NB4 (cell line): ENCODE measurements at regions not wholly inside any gene's neighbourhood (a gene's known extent, or its start where the extent isn't known, plus 50 kb on each side); places are given as distances from the start of the nearest gene placed in this dataset.
A peak's percentile ranks its signal among the peaks of the same experiment; 100 is the strongest.

Source experiments
- DNase-seq: peaks from one replicate; pipeline ENCODE4 v3.0.0; 2010; ENCODE audit warnings: low read depth
- H3K4me3 ChIP-seq: one replicate; pipeline ENCODE4 v1.5.1; 2011; ENCODE audit warnings: mild to moderate bottlenecking, low read depth, low read length, moderate library complexity
- CTCF ChIP-seq: IDR thresholded peaks from one replicate; pipeline ENCODE4 v1.5.1; 2012; ENCODE audit warnings: low read depth, low read length
- MAX ChIP-seq: IDR thresholded peaks from 2 replicates; pipeline ENCODE4 v1.6.1; 2011; ENCODE audit warnings: low read depth, low read length
- MYC ChIP-seq: IDR thresholded peaks from 2 replicates; pipeline ENCODE4 v1.6.1; 2011; ENCODE audit warnings: low read depth, low read length
- POLR2A ChIP-seq: IDR thresholded peaks from 2 replicates; pipeline ENCODE4 v1.6.1; 2011; ENCODE audit warnings: mild to moderate bottlenecking; ENCODE audit not compliant: insufficient read length; ENCODE audit errors: extremely low read depth

GRCh38 chr1:164926107-164926506 is 367.1 kb downstream of the PBX1 start:
- TF ChIP-seq MYC (no peak), MAX (no peak), CTCF (no peak), POLR2A (no peak)
- DNase-seq: no peak
- H3K4me3 ChIP-seq: no peak overlapping the region

- no peak for DNase-seq
- no peak for TF ChIP-seq CTCF
- no peak for TF ChIP-seq MYC
- no peak for TF ChIP-seq POLR2A
- TF ChIP-seq MAX: no peak
- H3K4me3 ChIP-seq: no peak overlapping the region
These were observed 363.6 kb downstream of the PBX1 start for GRCh38 chr1:164922585-164922984.

GRCh38 chr1:164921493-164921892 is 362.5 kb downstream of the PBX1 start:
- no peak for DNase-seq
- TF ChIP-seq MYC: no peak
- TF ChIP-seq POLR2A: no peak
- H3K4me3 ChIP-seq: no peak overlapping the region

- no peak overlapping the region for H3K4me3 ChIP-seq
- TF ChIP-seq POLR2A (no peak), CTCF (no peak), MAX (no peak), MYC (no peak)
- no peak for DNase-seq
These were observed 359.2 kb downstream of the PBX1 start for GRCh38 chr1:164918140-164918539.

GRCh38 chr1:164914208-164914607 is 355.2 kb downstream of the PBX1 start:
- no peak overlapping the region for H3K4me3 ChIP-seq
- DNase-seq: peak; percentile 20
- TF ChIP-seq MYC (no peak), MAX (no peak), POLR2A (no peak), CTCF (no peak)

GRCh38 chr1:164912290-164912689 is 353.3 kb downstream of the PBX1 start:
- H3K4me3 ChIP-seq: no peak overlapping the region
- TF ChIP-seq MAX (no peak), POLR2A (no peak), CTCF (no peak), MYC (no peak)
- no peak for DNase-seq
